ENCODE measurements at regions not wholly inside any gene's neighbourhood (a gene's known extent, or its start where the extent isn't known, plus 50 kb on each side); places are given as distances from the start of the nearest gene placed in this dataset.
A peak's percentile ranks its signal among the peaks of the same experiment; 100 is the strongest.

DNA sequence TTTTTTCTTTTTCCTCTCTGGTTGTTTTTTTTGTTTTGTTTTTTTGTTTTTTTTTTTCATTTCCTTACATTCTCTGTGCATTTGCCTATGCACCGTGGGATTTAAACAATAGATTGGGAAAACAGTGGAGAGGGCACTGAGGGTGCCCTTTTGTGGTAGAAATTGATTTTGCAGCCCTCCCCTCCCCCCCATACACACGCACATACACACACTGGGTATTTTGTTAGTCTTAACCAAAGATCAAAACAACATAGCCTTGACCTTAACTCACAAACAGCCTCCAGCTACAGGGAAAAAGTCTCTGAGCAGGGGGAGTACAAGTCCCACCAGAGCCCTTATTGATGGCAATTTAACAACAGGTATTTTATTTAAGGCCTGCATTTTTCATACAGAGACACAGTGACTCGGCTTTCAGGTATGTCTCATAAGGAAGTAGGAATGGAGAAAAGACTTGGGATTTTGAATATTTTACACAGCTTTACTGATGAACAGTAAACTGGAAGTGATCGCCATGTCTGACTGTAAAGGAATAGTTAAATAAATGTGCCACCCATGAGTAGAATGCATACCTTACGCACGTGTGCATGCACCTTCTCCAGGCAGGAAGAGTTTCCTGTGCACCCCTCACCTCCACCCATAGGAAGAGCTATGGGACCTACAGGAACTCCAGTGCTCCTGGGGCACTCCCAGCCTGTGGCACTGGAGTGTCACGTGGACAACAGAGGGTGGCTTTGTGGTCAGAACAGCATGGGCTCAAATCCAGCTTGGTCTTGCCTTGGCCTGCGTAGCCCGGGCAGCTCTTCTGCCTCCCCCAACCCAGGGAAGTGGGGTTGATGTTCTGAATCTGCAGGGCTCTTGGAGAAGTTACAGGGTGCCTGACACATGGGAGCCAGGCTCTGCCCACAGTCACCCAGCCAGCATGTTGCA, 266.4 kb downstream of the ANAPC1 start:
- H3K36me3 ChIP-seq: no peaks in the 10 kb centered on the region
- TF ChIP-seq CTCF (IDR thresholded peaks at IDR 0.05) (no peak), POLR2AphosphoS5 (IDR thresholded peaks at IDR 0.05) (no peak), EP300 (IDR thresholded peaks at IDR 0.05) (no peak), POLR2A (IDR thresholded peaks at IDR 0.05) (no peak)
- intact Hi-C loops (cut with DNase I; ENCODE audit: low total_unique reads): no loop called here
- no peaks in the 10 kb centered on the region for H3K27me3 ChIP-seq
- 52 to 61% (median 55%) methylated on average over 6 to 9 of the region's 9 CpGs for WGBS, 5 donors
- no peaks in the 10 kb centered on the region for H3K9me3 ChIP-seq
- H3K4me3 ChIP-seq: no peak overlapping the region
- peaks cover 0 to 14% (median 4%) of the 10 kb centered on the region in 4 donors for H3K4me1 ChIP-seq
- H3K27ac ChIP-seq: peak overlapping the region in 2 of 5 donors; percentile 34 to 60
- DNase-seq: no peak

GRCh38 chr2:111618226-111618977, 265.6 kb downstream of the ANAPC1 start:
- Histone ChIP-seq H3K9me3 (no peaks in the 10 kb centered on the region), H3K36me3 (no peaks in the 10 kb centered on the region), H3K4me3 (no peak overlapping the region), H3K4me1 (peaks cover 0 to 14% (median 4%) of the 10 kb centered on the region in 4 donors), H3K27ac (peak overlapping the region in 2 of 5 donors; percentile 34 to 60), H3K27me3 (no peaks in the 10 kb centered on the region)
- DNase-seq: peak in 1 of 2 donors; percentile 40
- TF ChIP-seq EP300 (IDR thresholded peaks at IDR 0.05) (no peak), CTCF (IDR thresholded peaks at IDR 0.05) (no peak), POLR2AphosphoS5 (IDR thresholded peaks at IDR 0.05) (no peak), POLR2A (IDR thresholded peaks at IDR 0.05) (no peak)
- intact Hi-C loops (cut with DNase I; ENCODE audit: low total_unique reads): no loop called here
- 64 to 78% (median 72%) methylated on average over 14 to 16 of the region's 16 CpGs for WGBS, 5 donors

- Histone ChIP-seq H3K36me3 (no peaks in the 10 kb centered on the region), H3K4me1 (peaks cover 0 to 19% (median 4%) of the 10 kb centered on the region in 4 donors), H3K27me3 (no peaks in the 10 kb centered on the region), H3K27ac (peak overlapping the region in 2 of 5 donors; percentile 34 to 60), H3K4me3 (no peak overlapping the region), H3K9me3 (no peaks in the 10 kb centered on the region)
- 68 to 82% (median 75%) methylated on average over 11 of the region's 11 CpGs for WGBS, 5 donors
- intact Hi-C loops (cut with DNase I; ENCODE audit: low total_unique reads): no loop called here
- TF ChIP-seq POLR2A (IDR thresholded peaks at IDR 0.05) (no peak), CTCF (IDR thresholded peaks at IDR 0.05) (no peak), EP300 (IDR thresholded peaks at IDR 0.05) (no peak), POLR2AphosphoS5 (IDR thresholded peaks at IDR 0.05) (no peak)
- DNase-seq: no peak
Measured at GRCh38 chr2:111618978-111619902, 264.8 kb downstream of the ANAPC1 start.

Measured in stomach (tissue), 8 donors.